A549 (cell line): ENCODE measurements at regions not wholly inside any gene's neighbourhood (a gene's known extent, or its start where the extent isn't known, plus 50 kb on each side); places are given as distances from the start of the nearest gene placed in this dataset.

Experiments used
- EHMT2 ChIP-seq: fragments of 200-600 bp; sonication (generic); IDR thresholded peaks from 2 replicates; pipeline ENCODE4 v1.6.1; 2016; ENCODE audit warnings: antibody characterized with exemption, low read depth, mild to moderate bottlenecking, moderate library complexity
- KDM1A ChIP-seq: fragments of 200-600 bp; sonication (generic); IDR thresholded peaks from 2 replicates; pipeline ENCODE4 v1.6.1; 2016; ENCODE audit warnings: low read depth, mild to moderate bottlenecking
- RARB ChIP-seq: fragments of 250-450 bp; sonication (Bioruptor Pico); IDR thresholded peaks from 2 replicates; pipeline ENCODE4 v1.8.0; 2021; ENCODE audit warnings: mild to moderate bottlenecking, moderate library complexity
- ZC3H11A ChIP-seq: fragments of 450-650 bp; IDR thresholded peaks from 2 replicates; pipeline ENCODE4 v1.6.1; 2014; ENCODE audit warnings: antibody characterized with exemption, mild to moderate bottlenecking
- TF ChIP-seq, protein P1 (sequence below): fragments of 250-450 bp; sonication (Bioruptor Pico); IDR thresholded peaks from 2 replicates; pipeline ENCODE4 v1.5.0; 2020; ENCODE audit warnings: low read depth, mild to moderate bottlenecking, moderate library complexity

GRCh38 chr1:226497991-226498639, 50.4 kb upstream of the STUM start:
- no peak for TF ChIP-seq EHMT2
- TF ChIP-seq RARB (CRISPR knock-in tag) = no peak
- TF ChIP-seq, protein P1, sequence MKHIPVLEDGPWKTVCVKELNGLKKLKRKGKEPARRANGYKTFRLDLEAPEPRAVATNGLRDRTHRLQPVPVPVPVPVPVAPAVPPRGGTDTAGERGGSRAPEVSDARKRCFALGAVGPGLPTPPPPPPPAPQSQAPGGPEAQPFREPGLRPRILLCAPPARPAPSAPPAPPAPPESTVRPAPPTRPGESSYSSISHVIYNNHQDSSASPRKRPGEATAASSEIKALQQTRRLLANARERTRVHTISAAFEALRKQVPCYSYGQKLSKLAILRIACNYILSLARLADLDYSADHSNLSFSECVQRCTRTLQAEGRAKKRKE (CRISPR knock-in tag) = no peak
- TF ChIP-seq ZC3H11A = no peak
- TF ChIP-seq KDM1A = no peak
